Activated naive CD8-positive, alpha-beta T cell (primary cell): ENCODE measurements at regions not wholly inside any gene's neighbourhood (a gene's known extent, or its start where the extent isn't known, plus 50 kb on each side); places are given as distances from the start of the nearest gene placed in this dataset.

ENCODE experiments used
- H3K27ac Mint-ChIP-seq: one replicate; pipeline ENCODE4 v1.8.0; 2021; ENCODE audit warnings: mixed read lengths
- H3K27me3 Mint-ChIP-seq: one replicate; pipeline ENCODE4 v1.8.0; 2021; ENCODE audit warnings: mixed read lengths
- H3K36me3 Mint-ChIP-seq: one replicate; pipeline ENCODE4 v1.8.0; 2021; ENCODE audit warnings: mixed read lengths
- H3K4me1 Mint-ChIP-seq: one replicate; pipeline ENCODE4 v1.8.0; 2021; ENCODE audit warnings: low read depth, mixed read lengths
- H3K4me3 Mint-ChIP-seq: one replicate; pipeline ENCODE4 v1.8.0; 2021; ENCODE audit warnings: mild to moderate bottlenecking, mixed read lengths
- H3K9me3 Mint-ChIP-seq: one replicate; pipeline ENCODE4 v1.8.0; 2021; ENCODE audit warnings: low read depth, mixed read lengths

GRCh38 chr4:189494407-189494806 is 446.3 kb upstream of the FRG1 start:
- Mint-ChIP-seq H3K36me3 (peaks cover 2% of the 10 kb centered on the region), H3K4me1 (no peaks in the 10 kb centered on the region), H3K27me3 (no peaks in the 10 kb centered on the region), H3K9me3 (peaks cover 5% of the 10 kb centered on the region), H3K4me3 (no peak overlapping the region), H3K27ac (no peak overlapping the region)

GRCh38 chr4:189497516-189497915 is 443.2 kb upstream of the FRG1 start:
- H3K9me3 Mint-ChIP-seq, result no peaks in the 10 kb centered on the region
- H3K36me3 Mint-ChIP-seq, result no peaks in the 10 kb centered on the region
- H3K27me3 Mint-ChIP-seq, result no peaks in the 10 kb centered on the region
- H3K27ac Mint-ChIP-seq, result no peak overlapping the region
- H3K4me3 Mint-ChIP-seq, result no peak overlapping the region
- H3K4me1 Mint-ChIP-seq, result no peaks in the 10 kb centered on the region

GRCh38 chr4:189497996-189498395 is 442.7 kb upstream of the FRG1 start:
- Mint-ChIP-seq H3K36me3 (no peaks in the 10 kb centered on the region), H3K9me3 (no peaks in the 10 kb centered on the region), H3K27ac (no peak overlapping the region), H3K4me1 (no peaks in the 10 kb centered on the region), H3K4me3 (no peak overlapping the region), H3K27me3 (no peaks in the 10 kb centered on the region)

GRCh38 chr4:189498457-189498856 is 442.2 kb upstream of the FRG1 start:
- Mint-ChIP-seq H3K9me3 (no peaks in the 10 kb centered on the region), H3K4me1 (no peaks in the 10 kb centered on the region), H3K36me3 (no peaks in the 10 kb centered on the region), H3K27me3 (no peaks in the 10 kb centered on the region), H3K27ac (no peak overlapping the region), H3K4me3 (no peak overlapping the region)

GRCh38 chr4:189499696-189500095 is 441.0 kb upstream of the FRG1 start:
- Mint-ChIP-seq H3K9me3 (no peaks in the 10 kb centered on the region), H3K36me3 (no peaks in the 10 kb centered on the region), H3K27ac (no peak overlapping the region), H3K4me1 (no peaks in the 10 kb centered on the region), H3K27me3 (no peaks in the 10 kb centered on the region), H3K4me3 (no peak overlapping the region)

GRCh38 chr4:189500970-189501369 is 439.7 kb upstream of the FRG1 start:
- no peak overlapping the region for H3K4me3 Mint-ChIP-seq
- H3K9me3 Mint-ChIP-seq, result peaks cover 5% of the 10 kb centered on the region
- H3K4me1 Mint-ChIP-seq, result no peaks in the 10 kb centered on the region
- no peak overlapping the region for H3K27ac Mint-ChIP-seq
- H3K27me3 Mint-ChIP-seq, result no peaks in the 10 kb centered on the region
- no peaks in the 10 kb centered on the region for H3K36me3 Mint-ChIP-seq

GRCh38 chr4:189502841-189503435 is 437.7 kb upstream of the FRG1 start:
- no peak overlapping the region for H3K27ac Mint-ChIP-seq
- no peaks in the 10 kb centered on the region for H3K27me3 Mint-ChIP-seq
- H3K36me3 Mint-ChIP-seq, result no peaks in the 10 kb centered on the region

GRCh38 chr4:189504220-189504619 is 436.5 kb upstream of the FRG1 start:
- peaks cover 5% of the 10 kb centered on the region for H3K9me3 Mint-ChIP-seq
- no peak overlapping the region for H3K27ac Mint-ChIP-seq

More at GRCh38 chr4:189502841-189503435, 437.7 kb upstream of the FRG1 start:
- no peaks in the 10 kb centered on the region for H3K4me1 Mint-ChIP-seq
- H3K4me3 Mint-ChIP-seq, result no peak overlapping the region
- H3K9me3 Mint-ChIP-seq, result peaks cover 5% of the 10 kb centered on the region

GRCh38 chr4:189505380-189505779 is 435.3 kb upstream of the FRG1 start:
- Mint-ChIP-seq H3K4me3 (no peak overlapping the region), H3K9me3 (peaks cover 5% of the 10 kb centered on the region), H3K4me1 (no peaks in the 10 kb centered on the region), H3K27me3 (no peaks in the 10 kb centered on the region), H3K36me3 (no peaks in the 10 kb centered on the region), H3K27ac (no peak overlapping the region)

More at GRCh38 chr4:189504220-189504619, 436.5 kb upstream of the FRG1 start:
- Mint-ChIP-seq H3K36me3 (no peaks in the 10 kb centered on the region), H3K4me3 (no peak overlapping the region), H3K27me3 (no peaks in the 10 kb centered on the region), H3K4me1 (no peaks in the 10 kb centered on the region)

- Mint-ChIP-seq H3K4me3 (no peak overlapping the region), H3K9me3 (peaks cover 5% of the 10 kb centered on the region), H3K36me3 (no peaks in the 10 kb centered on the region), H3K27me3 (no peaks in the 10 kb centered on the region), H3K27ac (no peak overlapping the region), H3K4me1 (no peaks in the 10 kb centered on the region)
Observed at GRCh38 chr4:189506080-189506479, 434.6 kb upstream of the FRG1 start.

GRCh38 chr4:189507060-189507459 is 433.6 kb upstream of the FRG1 start:
- Mint-ChIP-seq H3K4me3 (no peak overlapping the region), H3K27me3 (no peaks in the 10 kb centered on the region)

GRCh38 chr4:189510601-189511000 is 430.1 kb upstream of the FRG1 start:
- no peaks in the 10 kb centered on the region for H3K36me3 Mint-ChIP-seq
- H3K4me3 Mint-ChIP-seq, result no peak overlapping the region
- H3K4me1 Mint-ChIP-seq, result no peaks in the 10 kb centered on the region
- H3K27me3 Mint-ChIP-seq, result peaks cover 2% of the 10 kb centered on the region
- H3K9me3 Mint-ChIP-seq, result no peaks in the 10 kb centered on the region
- no peak overlapping the region for H3K27ac Mint-ChIP-seq

More at GRCh38 chr4:189507060-189507459, 433.6 kb upstream of the FRG1 start:
- Mint-ChIP-seq H3K27ac (no peak overlapping the region), H3K4me1 (no peaks in the 10 kb centered on the region), H3K36me3 (no peaks in the 10 kb centered on the region), H3K9me3 (peaks cover 5% of the 10 kb centered on the region)

GRCh38 chr4:189511581-189511980 is 429.1 kb upstream of the FRG1 start:
- Mint-ChIP-seq H3K4me1 (no peaks in the 10 kb centered on the region), H3K36me3 (no peaks in the 10 kb centered on the region)

GRCh38 chr4:189513421-189513820 is 427.3 kb upstream of the FRG1 start:
- H3K27me3 Mint-ChIP-seq, result peaks cover 2% of the 10 kb centered on the region
- H3K4me1 Mint-ChIP-seq, result no peaks in the 10 kb centered on the region
- no peaks in the 10 kb centered on the region for H3K36me3 Mint-ChIP-seq
- H3K27ac Mint-ChIP-seq, result no peak overlapping the region
- H3K9me3 Mint-ChIP-seq, result no peaks in the 10 kb centered on the region
- H3K4me3 Mint-ChIP-seq, result no peak overlapping the region

More at GRCh38 chr4:189511581-189511980, 429.1 kb upstream of the FRG1 start:
- H3K27ac Mint-ChIP-seq, result no peak overlapping the region
- no peak overlapping the region for H3K4me3 Mint-ChIP-seq
- peaks cover 2% of the 10 kb centered on the region for H3K27me3 Mint-ChIP-seq
- H3K9me3 Mint-ChIP-seq, result no peaks in the 10 kb centered on the region

GRCh38 chr4:189514209-189514608 is 426.5 kb upstream of the FRG1 start:
- Mint-ChIP-seq H3K36me3 (no peaks in the 10 kb centered on the region), H3K9me3 (no peaks in the 10 kb centered on the region), H3K4me3 (no peak overlapping the region), H3K27ac (no peak overlapping the region), H3K4me1 (no peaks in the 10 kb centered on the region), H3K27me3 (peaks cover 2% of the 10 kb centered on the region)

- Mint-ChIP-seq H3K27me3 (peaks cover 2% of the 10 kb centered on the region), H3K27ac (no peak overlapping the region), H3K36me3 (no peaks in the 10 kb centered on the region), H3K4me3 (no peak overlapping the region), H3K4me1 (no peaks in the 10 kb centered on the region), H3K9me3 (no peaks in the 10 kb centered on the region)
Observed at GRCh38 chr4:189516902-189517301, 423.8 kb upstream of the FRG1 start.
